ENCODE measurements at regions not wholly inside any gene's neighbourhood (a gene's known extent, or its start where the extent isn't known, plus 50 kb on each side); places are given as distances from the start of the nearest gene placed in this dataset.
"Not testable (repeated sequence)": the region's sequence is repeated elsewhere in the genome, so short reads cannot be mapped to it uniquely, and the experiment has no call there.

DNA sequence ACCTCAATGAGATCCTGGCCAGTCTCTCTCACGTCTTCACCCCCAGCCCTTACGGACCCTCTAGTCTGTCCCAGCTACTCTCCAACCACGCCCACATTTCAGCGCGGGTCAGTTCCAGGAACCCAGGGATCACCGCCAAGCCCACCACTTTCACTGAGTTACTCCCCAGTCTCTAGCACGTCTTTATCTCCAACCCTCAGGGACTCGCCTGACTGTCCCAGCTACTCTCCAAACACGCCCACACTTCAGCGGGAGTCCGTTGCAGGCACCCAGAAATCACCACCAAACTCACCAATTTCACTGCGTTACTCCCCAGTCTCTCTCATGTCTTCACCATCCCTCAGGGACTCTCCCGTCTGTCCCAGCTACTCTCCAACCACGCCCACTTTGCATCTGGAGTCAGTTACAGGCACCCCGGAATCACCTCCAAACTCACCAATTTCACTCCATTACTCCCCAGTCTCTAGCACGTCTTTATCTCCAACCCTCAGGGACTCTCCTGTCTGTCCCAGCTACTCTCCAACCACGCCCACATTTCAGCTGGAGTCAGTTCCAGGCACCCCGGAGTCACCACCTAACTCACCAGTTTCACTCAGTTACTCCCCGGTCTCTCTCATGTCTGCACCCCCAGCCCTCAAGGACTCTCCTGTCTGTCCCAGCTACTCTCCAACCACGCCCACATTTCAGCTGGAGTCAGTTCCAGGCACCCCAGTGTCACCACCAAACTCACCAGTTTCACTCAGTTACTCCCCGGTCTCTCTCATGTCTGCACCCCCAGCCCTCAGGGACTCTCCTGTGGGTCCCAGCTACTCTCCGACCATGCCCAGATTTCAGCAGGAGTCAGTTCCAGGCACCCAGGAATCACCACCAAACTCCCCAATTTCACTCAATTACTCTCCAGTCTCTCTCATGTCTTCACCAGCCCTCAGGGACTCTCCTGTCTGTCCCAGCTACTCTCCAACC lies 336.8 kb downstream of the CWH43 start:
- TF ChIP-seq FOSL2 (IDR thresholded peaks at IDR 0.05; ENCODE audit: borderline replicate concordance, low read depth); EZH2phosphoT487 (IDR thresholded peaks at IDR 0.05; ENCODE audit: borderline replicate concordance, low read depth); RFX5 (IDR thresholded peaks at IDR 0.05; ENCODE audit: low read length): not testable (repeated sequence)
- TF ChIP-seq, protein P1, sequence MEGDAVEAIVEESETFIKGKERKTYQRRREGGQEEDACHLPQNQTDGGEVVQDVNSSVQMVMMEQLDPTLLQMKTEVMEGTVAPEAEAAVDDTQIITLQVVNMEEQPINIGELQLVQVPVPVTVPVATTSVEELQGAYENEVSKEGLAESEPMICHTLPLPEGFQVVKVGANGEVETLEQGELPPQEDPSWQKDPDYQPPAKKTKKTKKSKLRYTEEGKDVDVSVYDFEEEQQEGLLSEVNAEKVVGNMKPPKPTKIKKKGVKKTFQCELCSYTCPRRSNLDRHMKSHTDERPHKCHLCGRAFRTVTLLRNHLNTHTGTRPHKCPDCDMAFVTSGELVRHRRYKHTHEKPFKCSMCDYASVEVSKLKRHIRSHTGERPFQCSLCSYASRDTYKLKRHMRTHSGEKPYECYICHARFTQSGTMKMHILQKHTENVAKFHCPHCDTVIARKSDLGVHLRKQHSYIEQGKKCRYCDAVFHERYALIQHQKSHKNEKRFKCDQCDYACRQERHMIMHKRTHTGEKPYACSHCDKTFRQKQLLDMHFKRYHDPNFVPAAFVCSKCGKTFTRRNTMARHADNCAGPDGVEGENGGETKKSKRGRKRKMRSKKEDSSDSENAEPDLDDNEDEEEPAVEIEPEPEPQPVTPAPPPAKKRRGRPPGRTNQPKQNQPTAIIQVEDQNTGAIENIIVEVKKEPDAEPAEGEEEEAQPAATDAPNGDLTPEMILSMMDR (IDR thresholded peaks at IDR 0.05) = not testable (repeated sequence)

Measured in SK-N-SH (cell line).